ENCODE measurements at regions not wholly inside any gene's neighbourhood (a gene's known extent, or its start where the extent isn't known, plus 50 kb on each side); places are given as distances from the start of the nearest gene placed in this dataset.

- no peak overlapping the region for H3K4me3 ChIP-seq (ENCODE audit: low read depth, low read length)
- DNase-seq (ENCODE audit: low read depth) = no peak
- no peak for TF ChIP-seq CTCF (IDR thresholded peaks at IDR 0.05; ENCODE audit: insufficient read depth, low read depth, low read length, missing control alignments)
These were observed 104.6 kb upstream of the F3 start for GRCh38 chr1:94646141-94646643.

GRCh38 chr1:94644352-94644751 is 102.8 kb upstream of the F3 start:
- no peak for DNase-seq (ENCODE audit: low read depth)
- no peak for TF ChIP-seq CTCF (IDR thresholded peaks at IDR 0.05; ENCODE audit: insufficient read depth, low read depth, low read length, missing control alignments)
- no peak overlapping the region for H3K4me3 ChIP-seq (ENCODE audit: low read depth, low read length)

GRCh38 chr1:94643819-94644218 is 102.3 kb upstream of the F3 start:
- no peak overlapping the region for H3K4me3 ChIP-seq (ENCODE audit: low read depth, low read length)
- no peak for DNase-seq (ENCODE audit: low read depth)
- TF ChIP-seq CTCF (IDR thresholded peaks at IDR 0.05; ENCODE audit: insufficient read depth, low read depth, low read length, missing control alignments) = no peak

GRCh38 chr1:94642617-94643321 is 101.2 kb upstream of the F3 start:
- no peak for TF ChIP-seq CTCF (IDR thresholded peaks at IDR 0.05; ENCODE audit: insufficient read depth, low read depth, low read length, missing control alignments)
- no peak for DNase-seq (ENCODE audit: low read depth)

GRCh38 chr1:94641990-94642389 is 100.4 kb upstream of the F3 start:
- DNase-seq (ENCODE audit: low read depth) = no peak
- H3K4me3 ChIP-seq (ENCODE audit: low read depth, low read length) = no peak overlapping the region
- TF ChIP-seq CTCF (IDR thresholded peaks at IDR 0.05; ENCODE audit: insufficient read depth, low read depth, low read length, missing control alignments) = no peak

More at GRCh38 chr1:94642617-94643321, 101.2 kb upstream of the F3 start:
- no peak overlapping the region for H3K4me3 ChIP-seq (ENCODE audit: low read depth, low read length)

- no peak for TF ChIP-seq CTCF (IDR thresholded peaks at IDR 0.05; ENCODE audit: insufficient read depth, low read depth, low read length, missing control alignments)
- no peak for DNase-seq (ENCODE audit: low read depth)
- no peak overlapping the region for H3K4me3 ChIP-seq (ENCODE audit: low read depth, low read length)
These were observed 98.6 kb upstream of the F3 start for GRCh38 chr1:94640125-94640524.

- no peak overlapping the region for H3K4me3 ChIP-seq (ENCODE audit: low read depth, low read length)
- DNase-seq (ENCODE audit: low read depth) = no peak
- no peak for TF ChIP-seq CTCF (IDR thresholded peaks at IDR 0.05; ENCODE audit: insufficient read depth, low read depth, low read length, missing control alignments)
These were observed 95.6 kb upstream of the F3 start for GRCh38 chr1:94637121-94637520.
